PFSK-1 (cell line): ENCODE measurements at regions not wholly inside any gene's neighbourhood (a gene's known extent, or its start where the extent isn't known, plus 50 kb on each side); places are given as distances from the start of the nearest gene placed in this dataset.

Experiments
- FOXP2 ChIP-seq: optimal IDR thresholded peaks from 2 replicates; pipeline ENCODE3; 2011; ENCODE audit warnings: borderline replicate concordance, control low read depth, inconsistent platforms; ENCODE audit not compliant: insufficient read depth; ENCODE audit errors: extremely low read length, extremely low read depth
- POLR2AphosphoS5 ChIP-seq: IDR thresholded peaks from 2 replicates; pipeline ENCODE4 v1.6.1; 2012; ENCODE audit warnings: low read depth, mild to moderate bottlenecking, control low read depth, low read length, moderate library complexity
- SIN3A ChIP-seq: IDR thresholded peaks from 2 replicates; pipeline ENCODE4 v1.6.1; 2012; ENCODE audit warnings: mild to moderate bottlenecking, low read length, moderate library complexity, borderline replicate concordance; ENCODE audit not compliant: insufficient read depth
- TAF1 ChIP-seq: IDR thresholded peaks from 2 replicates; pipeline ENCODE4 v1.6.1; 2012; ENCODE audit warnings: low read length, control low read depth, borderline replicate concordance; ENCODE audit not compliant: insufficient read depth
- TF ChIP-seq, protein P1 (sequence below), 2 experiments: IDR thresholded peaks; 2 replicates each; pipeline versions ENCODE4 v1.6.1 to v1.8.0; 2011 to 2012; ENCODE audit warnings: low read depth in 2 of 2, low read length in 2 of 2, control low read depth in 1 of 2, inconsistent platforms in 1 of 2, mild to moderate bottlenecking in 1 of 2, moderate library complexity in 1 of 2; ENCODE audit not compliant: insufficient read depth in 1 of 2

DNA sequence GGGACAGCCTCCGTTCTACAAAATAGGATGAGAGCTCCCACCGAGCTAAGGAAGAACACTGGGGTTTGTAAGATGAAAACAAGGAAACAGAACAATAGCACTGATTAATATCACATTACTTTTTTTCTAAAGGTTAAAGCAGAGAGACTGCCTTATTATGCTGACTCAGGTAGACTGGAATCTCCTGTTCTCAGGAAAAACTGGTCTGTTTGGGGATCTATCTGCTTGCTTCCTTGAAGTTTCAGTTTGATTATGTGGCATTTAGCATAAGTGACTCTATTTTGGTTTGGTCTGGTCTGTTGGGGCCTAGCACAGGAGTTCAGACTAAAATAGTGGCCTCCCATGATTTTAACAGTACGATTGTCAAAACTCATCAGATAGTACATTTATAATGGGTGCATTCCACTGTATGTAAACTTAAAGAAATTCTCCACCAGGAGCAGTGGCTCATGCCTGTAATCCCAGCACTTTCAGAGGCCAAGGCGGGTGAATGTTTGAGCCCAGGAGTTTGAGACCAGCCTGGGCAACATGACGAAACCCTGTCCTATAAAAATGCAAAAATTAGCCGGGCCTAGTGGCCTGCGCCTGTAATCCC, 64.1 kb upstream of the NDUFV2 start:
- no peak for TF ChIP-seq SIN3A
- no peak for TF ChIP-seq TAF1
- TF ChIP-seq, protein P1, sequence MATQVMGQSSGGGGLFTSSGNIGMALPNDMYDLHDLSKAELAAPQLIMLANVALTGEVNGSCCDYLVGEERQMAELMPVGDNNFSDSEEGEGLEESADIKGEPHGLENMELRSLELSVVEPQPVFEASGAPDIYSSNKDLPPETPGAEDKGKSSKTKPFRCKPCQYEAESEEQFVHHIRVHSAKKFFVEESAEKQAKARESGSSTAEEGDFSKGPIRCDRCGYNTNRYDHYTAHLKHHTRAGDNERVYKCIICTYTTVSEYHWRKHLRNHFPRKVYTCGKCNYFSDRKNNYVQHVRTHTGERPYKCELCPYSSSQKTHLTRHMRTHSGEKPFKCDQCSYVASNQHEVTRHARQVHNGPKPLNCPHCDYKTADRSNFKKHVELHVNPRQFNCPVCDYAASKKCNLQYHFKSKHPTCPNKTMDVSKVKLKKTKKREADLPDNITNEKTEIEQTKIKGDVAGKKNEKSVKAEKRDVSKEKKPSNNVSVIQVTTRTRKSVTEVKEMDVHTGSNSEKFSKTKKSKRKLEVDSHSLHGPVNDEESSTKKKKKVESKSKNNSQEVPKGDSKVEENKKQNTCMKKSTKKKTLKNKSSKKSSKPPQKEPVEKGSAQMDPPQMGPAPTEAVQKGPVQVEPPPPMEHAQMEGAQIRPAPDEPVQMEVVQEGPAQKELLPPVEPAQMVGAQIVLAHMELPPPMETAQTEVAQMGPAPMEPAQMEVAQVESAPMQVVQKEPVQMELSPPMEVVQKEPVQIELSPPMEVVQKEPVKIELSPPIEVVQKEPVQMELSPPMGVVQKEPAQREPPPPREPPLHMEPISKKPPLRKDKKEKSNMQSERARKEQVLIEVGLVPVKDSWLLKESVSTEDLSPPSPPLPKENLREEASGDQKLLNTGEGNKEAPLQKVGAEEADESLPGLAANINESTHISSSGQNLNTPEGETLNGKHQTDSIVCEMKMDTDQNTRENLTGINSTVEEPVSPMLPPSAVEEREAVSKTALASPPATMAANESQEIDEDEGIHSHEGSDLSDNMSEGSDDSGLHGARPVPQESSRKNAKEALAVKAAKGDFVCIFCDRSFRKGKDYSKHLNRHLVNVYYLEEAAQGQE (IDR thresholded peaks at IDR 0.05; ENCODE audit: insufficient read depth in 1 of 2, low read depth in 2 of 2, low read length in 2 of 2), result no peak
- no peak for TF ChIP-seq POLR2AphosphoS5
- TF ChIP-seq FOXP2, result no peak

DNA sequence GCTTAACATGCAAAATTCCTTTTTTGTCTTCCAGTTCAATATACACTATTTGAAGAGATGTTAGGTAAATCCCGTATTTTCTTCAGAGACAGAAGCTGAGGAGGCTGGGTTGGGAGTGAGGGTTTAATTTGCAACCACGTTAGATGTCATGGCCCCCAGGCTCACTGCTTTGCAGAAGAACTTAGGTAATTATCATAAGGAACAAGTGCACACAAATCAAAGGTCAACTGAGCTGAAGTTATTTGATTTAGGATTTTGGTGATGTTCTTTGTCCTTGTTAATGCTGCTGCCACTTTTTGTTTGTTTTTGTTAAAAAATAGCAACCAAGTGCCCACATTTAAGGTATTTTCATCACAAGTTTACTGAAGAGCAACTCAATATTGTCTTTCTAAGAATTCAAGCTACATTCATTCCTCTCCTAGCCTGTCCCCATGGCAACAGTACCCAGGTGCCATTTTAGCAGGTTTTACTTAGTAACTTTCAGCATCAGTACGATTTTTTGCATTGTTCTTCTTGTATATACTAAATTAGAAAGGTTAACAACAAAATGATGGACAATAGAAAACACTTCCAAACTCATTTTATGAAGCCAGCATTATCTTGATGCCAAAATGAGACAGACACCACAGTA, 62.9 kb upstream of the NDUFV2 start:
- TF ChIP-seq, protein P1 (IDR thresholded peaks at IDR 0.05; ENCODE audit: insufficient read depth in 1 of 2, low read depth in 2 of 2, low read length in 2 of 2), result no peak
- no peak for TF ChIP-seq TAF1
- no peak for TF ChIP-seq SIN3A
- no peak for TF ChIP-seq POLR2AphosphoS5
- no peak for TF ChIP-seq FOXP2

DNA sequence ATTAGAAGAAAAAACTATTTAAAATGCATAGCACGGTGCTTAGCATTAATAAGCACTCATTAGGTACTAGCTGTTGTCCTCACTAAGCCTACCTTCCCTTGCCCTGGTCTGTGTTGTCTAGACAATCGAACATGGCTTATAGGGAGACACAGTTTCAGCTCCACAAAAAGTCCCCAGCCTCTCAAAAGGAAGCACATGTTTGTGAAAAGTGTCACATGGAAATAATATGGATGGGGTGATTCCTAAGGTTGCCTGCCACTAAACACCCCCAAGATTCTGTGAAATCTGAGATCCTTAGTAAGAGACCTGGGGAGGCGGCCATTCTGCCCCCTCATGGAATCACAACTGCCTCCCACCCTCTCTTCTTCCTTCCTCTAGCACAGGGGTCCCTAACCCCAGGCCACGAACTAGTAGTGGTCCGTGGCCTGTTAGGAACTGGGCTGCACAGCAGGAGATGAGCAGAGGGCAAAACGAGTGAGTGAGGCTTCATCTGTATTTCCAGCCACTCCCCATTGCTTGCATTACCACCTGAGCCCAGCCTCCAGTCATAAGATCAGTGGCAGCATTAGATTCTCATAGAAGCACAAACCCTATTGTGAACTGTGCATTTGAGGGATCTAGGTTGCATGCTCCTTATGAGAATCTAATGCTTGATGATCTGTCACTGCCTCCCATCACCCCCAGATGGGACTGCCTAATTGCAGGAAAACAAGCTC, 59.6 kb upstream of the NDUFV2 start:
- TF ChIP-seq, protein P1 (IDR thresholded peaks at IDR 0.05; ENCODE audit: insufficient read depth in 1 of 2, low read depth in 2 of 2, low read length in 2 of 2), result no peak
- no peak for TF ChIP-seq TAF1
- no peak for TF ChIP-seq SIN3A
- no peak for TF ChIP-seq FOXP2
- no peak for TF ChIP-seq POLR2AphosphoS5

DNA sequence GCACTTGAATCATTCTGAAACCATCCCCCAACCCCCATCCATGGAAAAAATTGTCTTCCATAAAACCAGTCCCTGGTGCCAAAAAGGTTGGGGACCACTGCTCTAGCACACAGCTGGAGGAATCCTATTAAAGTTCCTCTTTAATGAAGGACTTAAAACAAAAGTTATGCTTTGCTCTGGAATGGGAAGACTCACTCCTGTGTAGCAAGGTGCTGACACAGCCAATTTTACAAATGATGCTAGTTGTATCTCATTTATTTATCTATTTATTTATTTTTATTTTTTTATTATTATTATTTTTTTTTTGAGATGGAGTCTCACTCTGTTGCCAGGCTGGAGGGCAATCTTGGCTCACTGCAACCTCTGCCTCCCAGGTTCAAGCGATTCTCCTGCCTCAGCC, 58.9 kb upstream of the NDUFV2 start:
- TF ChIP-seq SIN3A, result no peak
- TF ChIP-seq POLR2AphosphoS5, result no peak
- TF ChIP-seq TAF1, result no peak
- no peak for TF ChIP-seq FOXP2
- TF ChIP-seq, protein P1 (IDR thresholded peaks at IDR 0.05; ENCODE audit: insufficient read depth in 1 of 2, low read depth in 2 of 2, low read length in 2 of 2), result no peak
